HG03064 (cell line): ENCODE measurements at regions not wholly inside any gene's neighbourhood (a gene's known extent, or its start where the extent isn't known, plus 50 kb on each side); places are given as distances from the start of the nearest gene placed in this dataset.

Experiments
- ATAC-seq: cut with Tn5 transposase; IDR thresholded peaks from one replicate; pipeline ENCODE4 v1.9.1; 2021; ENCODE audit warnings: low read depth; ENCODE audit not compliant: unreplicated experiment

DNA sequence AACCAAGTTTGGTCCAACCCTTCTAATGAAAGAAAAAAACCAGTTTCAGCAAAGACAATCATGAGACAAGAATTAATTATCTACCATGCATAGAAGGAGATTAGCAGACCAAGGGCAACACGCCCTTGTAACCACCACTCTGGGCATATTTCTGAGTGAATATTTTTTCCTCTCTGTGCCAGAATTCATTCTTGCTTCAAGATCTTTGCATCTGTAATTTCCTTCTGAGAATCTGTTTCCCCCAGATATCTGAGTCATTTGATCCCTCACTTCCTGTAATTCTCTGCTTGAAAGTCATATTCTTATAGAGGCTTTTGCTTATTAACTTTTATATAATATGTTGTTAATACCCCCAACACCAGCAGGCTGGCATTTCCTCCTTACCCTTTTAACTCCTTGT lies 243.7 kb downstream of the SLC16A7 start:
- no peak for ATAC-seq

DNA sequence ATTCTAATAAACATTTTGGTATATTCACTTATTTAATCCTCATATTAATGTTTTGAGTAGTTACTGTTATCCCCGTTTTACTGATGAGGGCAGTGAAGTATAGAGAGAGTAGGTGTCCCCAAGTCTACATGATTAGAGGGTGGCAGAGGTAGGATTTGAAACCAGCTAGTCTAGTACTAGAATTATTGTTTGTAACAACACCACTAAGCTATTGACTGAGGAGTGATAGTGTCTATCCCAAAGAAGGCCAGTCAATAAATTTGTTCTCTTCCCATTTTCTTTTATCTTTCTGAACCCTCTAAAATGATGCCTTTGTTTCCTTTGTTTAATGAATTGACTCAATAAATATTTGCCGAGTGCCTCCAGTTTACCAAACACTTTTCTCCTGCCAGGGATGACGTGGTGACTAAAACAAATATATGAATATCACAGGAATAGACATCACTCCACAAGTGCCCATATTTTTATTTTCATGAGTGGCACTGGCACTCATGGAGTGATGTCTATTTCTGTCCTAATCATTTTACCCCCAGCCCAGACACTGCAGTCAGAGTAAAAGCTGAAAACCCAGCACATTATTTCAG lies 247.5 kb downstream of the SLC16A7 start:
- ATAC-seq = no peak

DNA sequence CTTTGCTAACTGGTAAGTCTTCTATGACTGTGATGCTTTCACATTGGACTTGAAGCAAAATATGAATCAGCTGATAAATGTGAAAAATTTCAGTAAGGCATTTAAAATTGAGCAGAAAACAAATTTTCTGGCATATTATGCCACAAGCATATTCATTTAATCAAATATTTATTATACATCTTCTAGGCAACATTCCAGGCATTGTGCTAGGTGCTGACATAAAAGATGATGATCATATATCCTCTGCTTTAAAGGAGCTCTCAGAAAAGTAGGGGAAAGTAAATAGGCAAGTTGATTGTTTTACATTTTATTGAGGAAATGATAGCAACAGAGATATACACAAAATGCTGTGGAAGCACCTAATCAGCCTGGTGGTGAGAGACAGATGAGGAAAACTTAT lies 248.9 kb downstream of the SLC16A7 start:
- ATAC-seq = no peak

DNA sequence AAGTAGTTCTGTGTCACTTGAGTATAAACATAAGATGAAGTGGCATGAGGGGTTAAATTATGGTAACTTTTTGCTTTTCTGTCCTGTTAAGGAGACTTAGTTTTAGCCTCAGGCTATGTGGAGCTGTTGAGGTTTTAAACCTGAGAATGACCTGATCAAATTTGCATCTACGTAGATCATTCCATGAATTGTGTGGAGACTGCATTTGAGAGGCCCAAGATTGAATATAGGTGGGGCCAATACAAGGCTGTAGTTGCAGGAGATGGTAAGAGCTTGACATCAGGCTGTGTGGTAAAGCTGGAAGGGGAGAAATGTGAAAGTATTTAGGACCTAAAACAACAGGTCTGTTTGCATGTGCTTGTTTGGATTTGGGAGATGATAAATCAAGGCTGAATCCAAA lies 249.5 kb downstream of the SLC16A7 start:
- ATAC-seq = no peak

DNA sequence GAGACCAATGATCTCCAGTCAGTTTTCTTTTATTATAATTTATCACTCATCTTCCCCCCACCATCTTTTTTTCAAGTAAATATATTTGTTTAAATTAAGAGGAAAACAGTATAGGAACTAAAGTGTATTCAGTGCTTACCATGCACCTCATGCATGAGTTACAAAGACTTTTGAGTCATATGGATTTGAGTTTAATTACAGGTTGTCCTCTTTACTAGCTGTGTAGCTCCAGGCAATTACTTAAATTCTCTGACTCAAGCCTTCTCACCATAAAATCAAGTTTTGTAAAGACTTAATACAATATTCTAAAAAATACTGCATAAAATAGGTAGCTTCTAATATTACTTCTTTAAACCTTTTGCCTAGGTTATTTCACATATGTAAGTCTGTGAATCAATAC lies 251.3 kb downstream of the SLC16A7 start:
- no peak for ATAC-seq

DNA sequence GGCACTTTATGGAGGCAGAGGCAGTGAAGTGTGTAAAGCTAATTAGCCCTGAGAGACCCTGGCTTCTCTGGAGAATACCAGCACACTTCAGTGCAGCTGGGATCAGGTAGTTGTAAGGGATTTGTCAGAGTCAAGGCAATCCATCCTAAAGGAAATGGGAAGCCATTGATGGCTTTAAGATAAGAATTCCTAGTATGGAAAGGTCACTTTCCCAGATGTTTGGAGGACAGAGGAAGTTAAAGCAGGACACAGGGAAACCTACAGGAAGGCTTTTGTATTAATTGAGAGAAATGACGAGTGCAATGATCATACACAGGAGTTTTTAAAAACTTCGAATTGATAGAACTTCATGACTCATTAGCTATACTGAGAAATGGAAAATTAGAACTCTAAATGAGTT lies 254.4 kb downstream of the SLC16A7 start:
- ATAC-seq = no peak

DNA sequence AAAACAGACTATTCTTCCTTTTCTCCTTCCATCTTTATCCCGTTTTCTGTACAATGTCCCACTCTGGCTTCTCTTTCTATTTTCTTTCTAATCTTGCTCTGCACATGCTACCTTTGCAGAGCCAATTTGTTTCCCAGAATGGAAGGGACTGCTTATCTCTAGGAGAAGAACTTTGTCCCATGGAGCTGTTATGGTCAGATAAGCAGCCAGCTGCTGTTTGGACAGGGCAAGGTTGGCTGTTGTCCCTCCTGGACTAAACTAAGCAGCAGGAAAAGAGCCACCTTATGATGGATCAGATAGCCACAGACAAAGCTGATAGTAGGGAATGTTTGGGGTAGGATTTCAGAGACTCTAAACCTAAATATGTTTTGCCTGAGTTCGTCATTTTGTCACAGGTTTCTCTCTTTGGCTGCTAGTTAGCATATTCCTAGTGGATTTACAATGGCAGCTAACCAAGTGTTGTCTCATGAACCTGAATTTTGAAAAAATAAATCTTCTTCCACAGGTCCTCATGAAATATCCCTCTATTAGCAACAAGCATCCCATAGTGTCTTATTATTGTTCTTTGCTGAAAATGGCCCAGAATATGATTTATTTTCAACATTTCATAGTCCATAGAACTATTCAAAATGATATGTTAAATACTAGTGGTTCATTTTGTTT lies 262.8 kb downstream of the SLC16A7 start:
- ATAC-seq = no peak

DNA sequence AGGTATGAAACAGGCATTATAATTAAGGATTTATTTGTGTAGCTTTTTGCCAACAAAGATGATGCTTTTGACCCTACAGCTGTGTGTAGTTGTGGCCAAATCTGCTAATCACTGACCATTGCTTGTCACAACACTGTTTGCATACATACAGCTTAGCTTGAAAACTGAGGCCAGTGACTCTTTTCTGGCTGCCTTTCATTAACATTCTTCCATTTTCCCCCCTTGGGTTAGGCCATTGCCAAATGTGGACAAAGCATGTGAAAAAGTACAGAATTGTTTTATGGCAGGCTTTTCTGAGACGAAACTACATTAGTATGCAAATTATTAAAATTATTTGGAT lies 263.3 kb downstream of the SLC16A7 start:
- ATAC-seq = no peak

DNA sequence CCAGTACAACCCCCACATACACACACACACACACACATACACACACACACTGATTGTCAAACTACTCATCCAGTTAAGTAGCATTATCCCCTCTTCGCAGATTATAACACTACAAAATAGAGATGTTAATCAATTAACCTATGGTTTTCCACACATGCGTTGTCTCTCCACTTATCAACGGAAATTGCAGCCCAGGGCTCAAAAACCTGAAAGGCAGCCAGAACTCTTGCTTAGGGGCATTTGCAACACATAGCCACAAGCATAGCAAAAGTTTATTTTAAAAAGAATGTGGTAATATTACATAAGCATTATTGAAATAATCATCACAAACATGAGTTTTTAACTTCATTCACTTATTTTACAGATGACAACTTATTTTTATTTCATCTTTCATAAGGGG lies 265.8 kb downstream of the SLC16A7 start:
- no peak for ATAC-seq

DNA sequence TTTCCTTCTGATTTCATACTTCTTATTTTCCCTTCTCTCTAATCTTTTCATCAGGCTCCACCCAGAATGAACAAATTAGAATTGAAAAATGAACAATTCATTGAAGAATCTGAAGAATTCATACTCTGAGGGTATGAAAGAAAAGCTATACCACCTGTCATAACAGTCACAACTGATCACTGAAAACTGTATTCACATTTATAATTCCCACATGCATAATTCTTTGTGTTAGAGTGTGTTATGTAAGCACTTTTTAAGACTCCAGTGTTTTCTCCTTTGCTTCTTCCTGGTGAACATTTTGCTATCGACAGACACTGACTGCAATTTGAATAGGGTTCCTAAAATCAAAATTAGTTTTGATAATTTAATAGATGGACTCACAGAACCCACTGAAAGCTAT lies 271.2 kb downstream of the SLC16A7 start:
- no peak for ATAC-seq

DNA sequence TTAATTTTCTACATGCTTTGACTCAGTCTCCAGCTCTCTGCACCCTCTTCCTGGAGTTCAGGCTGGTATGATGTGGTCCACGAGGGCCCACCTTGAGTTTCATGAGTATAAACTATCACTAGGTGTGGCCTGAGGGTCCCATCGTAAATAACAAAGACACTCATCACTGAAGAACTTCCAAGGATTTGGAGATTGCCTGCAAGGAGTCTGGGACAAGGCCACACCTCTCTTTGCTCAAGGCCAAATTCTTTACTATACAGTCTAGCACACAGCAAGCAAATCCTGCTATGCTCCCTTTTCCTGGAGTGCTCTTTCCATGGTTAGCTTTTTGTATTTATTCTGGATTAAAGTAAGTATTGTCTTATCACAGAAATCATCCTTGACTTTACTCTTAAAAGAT lies 271.9 kb downstream of the SLC16A7 start:
- ATAC-seq = no peak

DNA sequence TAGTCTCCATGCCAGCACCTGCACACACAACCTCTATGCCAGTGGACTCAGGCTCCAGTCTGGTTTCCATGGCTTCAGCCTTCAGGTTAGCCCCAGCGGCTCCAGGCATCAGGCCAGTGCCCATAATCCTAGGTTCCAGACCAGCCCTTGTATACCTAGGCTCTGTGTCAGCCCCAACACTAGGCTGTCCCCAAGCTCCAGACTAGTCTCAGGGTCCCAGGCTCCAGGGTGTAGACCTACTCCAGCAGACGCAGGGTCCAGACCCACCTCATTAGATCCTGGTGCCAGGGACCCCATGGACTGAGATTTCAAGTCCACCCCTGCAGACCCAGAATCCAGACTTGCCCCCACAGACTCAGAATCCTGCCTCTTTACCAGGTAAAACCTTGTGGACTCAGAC lies 275.9 kb downstream of the SLC16A7 start:
- ATAC-seq = no peak

DNA sequence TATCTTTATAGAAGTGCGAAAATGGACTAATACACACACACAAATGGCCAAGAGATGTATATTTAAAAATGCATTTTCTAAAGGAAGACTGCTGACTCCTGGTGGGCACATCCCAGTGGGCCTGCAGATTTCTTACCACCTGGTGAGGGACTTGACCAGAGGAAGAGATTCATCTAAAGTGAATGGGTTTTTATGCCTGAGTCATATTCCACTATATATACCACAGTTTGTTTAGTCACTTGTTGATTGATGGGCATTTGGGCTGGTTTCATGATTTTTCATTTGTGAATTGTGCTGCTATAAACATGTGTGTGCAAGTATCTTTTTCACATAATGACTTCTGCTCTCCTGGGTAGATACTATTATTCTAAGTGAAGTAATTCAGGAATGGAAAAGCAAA lies 277.3 kb downstream of the SLC16A7 start:
- ATAC-seq = no peak

DNA sequence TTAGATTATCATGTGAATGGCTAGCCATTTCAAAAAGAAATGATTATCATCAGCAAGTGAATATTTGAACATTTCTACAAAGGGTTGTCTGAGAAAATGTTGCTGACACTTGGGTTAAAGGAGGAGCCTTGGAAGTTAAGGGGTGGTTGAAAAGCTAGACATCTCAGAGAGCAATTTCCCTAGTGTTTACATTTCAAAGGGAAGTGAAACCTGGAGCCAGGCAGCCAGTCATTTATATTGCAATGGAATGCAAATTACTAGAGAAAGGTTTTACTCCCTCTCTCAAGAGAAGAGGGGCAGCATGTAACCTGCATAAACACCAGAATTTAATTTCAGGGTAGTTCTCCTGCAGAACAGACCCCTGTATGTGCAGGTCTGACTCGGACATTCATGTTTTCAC lies 279.0 kb downstream of the SLC16A7 start:
- no peak for ATAC-seq

DNA sequence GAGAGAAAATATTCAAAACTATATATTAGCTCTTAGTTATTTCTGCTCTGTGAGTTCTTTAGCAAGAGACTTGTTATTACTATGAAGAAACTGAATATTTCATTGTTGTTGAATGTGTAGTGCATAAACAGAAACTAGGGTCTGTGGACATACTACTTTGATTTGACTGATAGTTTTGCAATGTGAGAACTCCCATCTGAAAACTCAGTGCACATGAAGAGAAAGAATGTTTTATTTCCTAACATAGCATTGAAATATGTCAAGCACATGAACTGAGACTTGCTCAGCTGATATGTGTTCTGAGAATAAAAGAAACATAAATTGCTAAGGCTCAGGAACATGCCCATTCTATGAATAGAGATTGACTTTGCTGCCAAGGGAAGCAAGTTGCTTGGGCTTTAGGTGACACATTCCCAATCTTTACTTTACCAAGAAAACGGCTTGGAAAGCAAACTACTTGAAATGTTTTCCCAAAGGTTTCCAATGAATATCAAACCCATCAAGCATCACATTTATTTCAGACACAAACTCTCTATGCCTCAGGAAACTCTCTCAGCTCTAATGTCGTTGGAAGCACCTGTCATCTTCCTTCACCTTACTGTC lies 290.4 kb downstream of the SLC16A7 start:
- ATAC-seq = no peak

DNA sequence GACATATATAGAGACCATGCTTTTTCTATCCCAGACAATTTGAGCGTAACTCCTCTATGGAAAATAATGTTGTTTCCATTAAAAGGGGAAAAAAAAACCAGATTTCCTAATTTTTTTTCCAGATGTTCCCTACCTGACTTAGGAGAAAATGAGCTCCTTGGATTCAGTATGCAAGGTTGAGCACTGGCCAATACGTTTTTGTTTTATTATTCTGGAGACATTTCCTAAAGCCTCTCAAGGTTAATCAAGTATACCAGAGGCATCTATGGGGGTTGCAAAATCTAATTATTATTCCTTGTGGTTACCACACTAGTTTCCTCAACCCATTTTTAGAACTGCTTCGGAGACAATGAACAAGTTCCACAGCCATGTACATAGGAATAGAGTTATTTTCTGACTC lies 291.3 kb downstream of the SLC16A7 start:
- ATAC-seq = no peak

DNA sequence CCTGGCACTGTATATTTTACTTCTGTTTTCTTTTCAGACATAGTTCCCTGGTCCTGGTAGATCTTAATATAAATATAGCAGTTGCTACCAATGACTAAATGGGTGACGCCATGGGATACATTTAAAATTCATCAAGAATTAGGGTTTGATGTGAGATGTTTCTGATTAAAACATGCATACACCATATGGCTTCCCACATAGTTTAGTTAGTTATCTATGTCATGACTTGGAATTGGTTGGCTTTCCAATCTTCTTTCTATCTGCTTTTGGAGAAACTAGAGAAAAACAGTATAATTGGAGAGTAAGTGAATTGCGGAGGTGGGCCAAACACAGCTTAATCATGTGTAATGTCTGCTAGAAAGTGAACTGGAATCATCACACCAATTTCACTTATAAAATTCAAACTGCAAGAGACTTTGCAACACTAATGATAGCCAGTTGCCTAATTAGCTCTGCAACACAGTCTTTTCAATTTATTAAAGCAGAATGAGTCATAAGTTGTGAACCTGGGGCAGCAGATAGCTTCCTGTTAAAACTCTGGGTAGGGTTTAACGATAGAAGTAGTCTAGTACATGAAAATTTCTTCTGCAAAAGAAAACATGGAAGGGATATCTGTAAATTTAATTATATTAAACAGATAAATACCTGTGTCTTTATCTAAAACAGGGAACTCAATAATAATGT lies 295.2 kb downstream of the SLC16A7 start:
- no peak for ATAC-seq

DNA sequence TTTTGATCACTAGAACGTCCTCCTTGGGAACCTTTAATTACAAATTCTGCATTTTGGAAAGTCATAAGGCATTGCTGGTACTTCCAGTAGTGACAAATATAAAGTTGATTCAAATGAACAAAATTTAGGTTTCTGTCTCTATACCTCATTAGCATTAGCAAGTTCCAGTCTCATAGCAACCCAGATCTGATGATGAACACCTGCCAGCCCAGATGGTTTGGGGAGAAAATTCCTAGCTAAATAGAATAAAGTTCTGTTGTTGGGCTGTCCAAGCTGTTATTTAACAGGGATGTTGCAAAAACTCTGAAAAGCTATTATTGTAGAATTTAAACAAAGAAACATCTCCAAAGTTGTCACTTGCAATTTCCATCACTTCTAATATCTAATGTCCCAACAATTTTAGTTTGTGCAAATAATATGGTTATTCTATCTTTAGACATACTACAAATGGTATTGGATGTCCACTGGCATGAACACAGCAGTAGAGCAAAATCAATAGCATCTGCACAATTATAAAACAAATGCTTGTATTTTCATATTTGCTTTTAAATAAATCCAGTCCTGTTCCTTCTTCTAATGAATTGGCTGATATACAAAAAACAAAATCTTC lies 299.4 kb downstream of the SLC16A7 start:
- no peak for ATAC-seq

DNA sequence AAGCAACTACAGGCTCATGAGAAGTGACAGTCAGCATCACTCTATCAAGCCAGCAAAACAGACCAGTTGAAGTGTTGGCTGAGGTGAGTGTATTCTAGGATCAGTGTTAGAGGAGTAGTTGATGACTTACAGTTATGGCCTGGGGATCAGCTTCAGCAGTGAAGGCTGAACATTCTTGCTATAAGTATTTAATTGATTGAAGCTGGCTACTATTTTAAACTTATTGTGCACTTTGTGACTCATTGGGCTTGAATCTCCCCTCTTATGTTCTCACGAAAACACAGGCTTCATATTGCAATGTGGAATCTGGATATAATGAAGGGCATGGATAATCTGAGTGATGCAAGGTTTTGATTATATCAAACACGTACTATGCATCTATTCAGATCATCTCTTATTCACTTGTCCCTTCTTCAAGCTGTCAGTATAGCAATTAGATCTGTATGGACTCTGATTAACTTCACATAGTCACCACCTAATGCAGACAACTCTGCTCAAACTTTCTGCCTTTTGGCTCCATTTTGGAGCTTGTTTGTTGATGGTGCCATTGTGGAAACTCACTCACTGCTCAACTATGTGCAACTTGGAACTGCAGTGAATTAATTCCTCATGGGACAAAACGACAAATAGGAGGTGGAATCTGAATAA lies 309.2 kb downstream of the SLC16A7 start:
- ATAC-seq = no peak

DNA sequence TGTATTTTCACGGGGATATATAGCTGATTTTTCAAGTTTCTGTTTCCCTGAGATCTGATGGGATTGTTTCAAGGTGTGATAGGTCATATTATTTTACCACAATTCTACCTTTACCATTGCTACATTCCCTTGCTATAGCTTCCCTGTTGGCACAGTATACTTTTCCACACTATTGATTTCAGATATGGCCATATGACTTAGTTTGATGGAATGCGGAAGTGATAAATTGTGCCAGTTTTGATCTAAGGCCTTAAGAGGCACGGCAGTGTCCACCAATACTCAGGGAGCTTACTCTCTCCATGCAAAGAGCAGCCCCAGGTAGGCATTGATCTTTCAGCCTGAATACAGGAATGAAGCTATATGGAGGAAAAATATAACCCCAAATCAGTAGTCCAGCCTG lies 315.7 kb downstream of the SLC16A7 start:
- ATAC-seq = no peak

DNA sequence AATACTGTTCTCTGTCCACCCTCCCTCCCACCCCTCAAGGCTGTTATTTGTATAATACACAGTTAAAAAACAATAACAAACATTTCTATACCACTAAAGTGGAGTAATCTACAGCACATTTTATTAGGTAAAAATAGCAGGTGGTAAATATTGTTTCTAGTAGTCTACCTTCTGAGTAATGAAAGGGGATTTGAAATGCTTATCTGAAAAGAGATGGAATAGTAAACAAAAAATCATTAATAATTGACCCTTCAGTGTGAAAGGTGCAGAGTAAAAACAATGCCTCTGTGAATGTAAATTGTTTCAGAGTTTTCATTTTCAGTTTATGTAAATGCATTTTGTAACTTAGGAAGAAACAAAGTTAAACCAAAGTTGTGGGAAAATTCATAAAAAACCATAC lies 321.2 kb downstream of the SLC16A7 start:
- ATAC-seq = no peak
